Smooth muscle cell (in vitro differentiated cells): ENCODE measurements at regions not wholly inside any gene's neighbourhood (a gene's known extent, or its start where the extent isn't known, plus 50 kb on each side); places are given as distances from the start of the nearest gene placed in this dataset.

Experiments
- DNase-seq: peaks from one replicate; lab custom pipeline; 2025; ENCODE audit not compliant: unreplicated experiment; lab: John Stamatoyannopoulos, UW
- H2AFZ ChIP-seq: fragments of 200-600 bp; sonication (generic); 2 replicates; pipeline ENCODE4 v1.6.0; 2016; ENCODE audit warnings: antibody characterized with exemption, low read depth, mild to moderate bottlenecking
- H3F3A ChIP-seq: fragments of 200-600 bp; sonication (generic); 2 replicates; pipeline ENCODE4 v1.6.0; 2017; ENCODE audit warnings: antibody characterized with exemption, low read depth
- H3K27ac ChIP-seq: fragments of 200-600 bp; sonication (generic); 2 replicates; pipeline ENCODE4 v1.5.1; 2016; ENCODE audit warnings: low read depth, mild to moderate bottlenecking
- H3K27me3 ChIP-seq: fragments of 200-600 bp; sonication (generic); 2 replicates; pipeline ENCODE4 v1.6.1; 2016; ENCODE audit warnings: low read depth, mild to moderate bottlenecking
- H3K36me3 ChIP-seq: fragments of 200-600 bp; sonication (generic); 2 replicates; pipeline ENCODE4 v1.5.1; 2016; ENCODE audit warnings: low read depth
- H3K4me1 ChIP-seq: fragments of 200-600 bp; sonication (generic); 2 replicates; pipeline ENCODE4 v1.5.1; 2016; ENCODE audit warnings: low read depth
- H3K4me2 ChIP-seq: fragments of 200-600 bp; sonication (generic); 2 replicates; pipeline ENCODE4 v1.6.0; 2016; ENCODE audit warnings: mild to moderate bottlenecking
- H3K4me3 ChIP-seq: fragments of 200-600 bp; sonication (generic); 2 replicates; pipeline ENCODE4 v1.5.1; 2016; ENCODE audit warnings: mild to moderate bottlenecking
- H3K79me2 ChIP-seq: fragments of 200-600 bp; sonication (generic); 2 replicates; pipeline ENCODE4 v1.6.0; 2016; ENCODE audit warnings: low read depth, mild to moderate bottlenecking
- H3K9ac ChIP-seq: fragments of 200-600 bp; sonication (generic); 2 replicates; pipeline ENCODE4 v1.6.0; 2016; ENCODE audit warnings: low read depth
- H3K9me3 ChIP-seq: fragments of 200-600 bp; sonication (generic); replicated peaks from 2 replicates; pipeline ENCODE4 v1.5.1; 2016; ENCODE audit warnings: low read depth
- H4K20me1 ChIP-seq: fragments of 200-600 bp; sonication (generic); 2 replicates; pipeline ENCODE4 v1.6.0; 2016; ENCODE audit warnings: low read depth
- CTCF ChIP-seq: fragments of 200-600 bp; sonication (generic); IDR thresholded peaks from 2 replicates; pipeline ENCODE4 v1.5.1; 2017; ENCODE audit warnings: borderline replicate concordance, mild to moderate bottlenecking, antibody characterized with exemption; ENCODE audit not compliant: insufficient read depth, poor library complexity, severe bottlenecking
- WGBS: methylation state at CpG from one replicate; pipeline ENCODE4 v1.1.7; 2016; ENCODE audit warnings: low lambda C conversion rate; 5-methylcytosine and 5-hydroxymethylcytosine counted together

GRCh38 chr2:34387536-34387935 lies 788.4 kb upstream of the FAM98A start:
- Histone ChIP-seq H3K27me3 (no peaks in the 10 kb centered on the region), H3K79me2 (no peaks in the 10 kb centered on the region), H3K36me3 (no peaks in the 10 kb centered on the region), H2AFZ (no peak overlapping the region), H3F3A (no peaks in the 10 kb centered on the region), H3K4me1 (no peaks in the 10 kb centered on the region), H3K27ac (no peak overlapping the region), H3K4me3 (no peak overlapping the region), H4K20me1 (no peaks in the 10 kb centered on the region), H3K9ac (no peak overlapping the region), H3K9me3 (no peaks in the 10 kb centered on the region), H3K4me2 (no peak overlapping the region)
- no peak for TF ChIP-seq CTCF
- DNase-seq = no peak
- WGBS = 81% methylated on average over 3 of the region's 3 CpGs

GRCh38 chr2:34379586-34379985 lies 780.5 kb upstream of the FAM98A start:
- H3K36me3 ChIP-seq = no peaks in the 10 kb centered on the region
- no peak overlapping the region for H3K9ac ChIP-seq
- no peaks in the 10 kb centered on the region for H3K4me1 ChIP-seq
- H3K79me2 ChIP-seq = no peaks in the 10 kb centered on the region
- 93% methylated on average over 2 of the region's 2 CpGs for WGBS
- no peak for TF ChIP-seq CTCF
- no peaks in the 10 kb centered on the region for H3F3A ChIP-seq
- H4K20me1 ChIP-seq = no peaks in the 10 kb centered on the region
- no peak overlapping the region for H3K4me3 ChIP-seq
- H3K27me3 ChIP-seq = no peaks in the 10 kb centered on the region
- H3K4me2 ChIP-seq = no peak overlapping the region
- H3K9me3 ChIP-seq = no peaks in the 10 kb centered on the region
- H2AFZ ChIP-seq = no peak overlapping the region
- no peak overlapping the region for H3K27ac ChIP-seq
- DNase-seq = no peak

DNA sequence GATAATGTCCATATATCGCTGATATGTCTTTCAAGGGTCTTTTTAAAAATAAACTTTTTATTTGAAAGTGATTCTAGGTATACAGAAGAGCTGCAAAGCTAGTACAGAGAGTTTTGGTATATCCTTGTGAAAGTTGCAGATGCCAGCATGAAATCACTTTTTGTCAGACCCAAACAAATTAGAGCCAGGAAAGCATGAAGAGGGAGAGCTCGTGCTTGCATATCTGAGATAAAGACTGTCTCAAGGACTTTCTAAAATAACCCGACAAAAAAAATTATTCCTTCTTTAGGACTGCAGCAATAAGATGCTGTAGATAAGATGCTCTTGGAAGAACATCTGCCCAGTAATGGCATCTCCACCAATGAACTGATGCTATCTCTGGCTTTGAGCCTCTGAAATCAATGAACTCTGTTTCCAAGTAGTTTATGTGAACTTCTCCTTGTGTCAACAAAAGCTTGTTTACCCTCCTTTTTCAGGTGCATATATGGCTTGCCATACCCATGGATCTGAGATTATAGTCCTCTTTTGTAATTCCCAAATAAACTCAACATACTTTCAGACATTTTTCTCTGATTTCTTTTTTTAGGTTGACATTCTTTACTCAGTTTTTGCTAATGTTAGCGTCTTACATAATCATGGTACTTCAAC lies 774.6 kb upstream of the FAM98A start:
- TF ChIP-seq CTCF = no peak
- no peak for DNase-seq
- no peaks in the 10 kb centered on the region for H3K9me3 ChIP-seq
- H3K4me3 ChIP-seq = no peak overlapping the region
- 64% methylated on average over 4 of the region's 4 CpGs for WGBS
- no peaks in the 10 kb centered on the region for H3K79me2 ChIP-seq
- no peak overlapping the region for H3K4me2 ChIP-seq
- no peak overlapping the region for H3K27ac ChIP-seq
- no peaks in the 10 kb centered on the region for H4K20me1 ChIP-seq
- no peaks in the 10 kb centered on the region for H3K27me3 ChIP-seq
- H3K36me3 ChIP-seq = no peaks in the 10 kb centered on the region
- H3F3A ChIP-seq = no peaks in the 10 kb centered on the region
- no peaks in the 10 kb centered on the region for H3K4me1 ChIP-seq
- no peak overlapping the region for H3K9ac ChIP-seq
- H2AFZ ChIP-seq = no peak overlapping the region

GRCh38 chr2:34372967-34373366 lies 773.9 kb upstream of the FAM98A start:
- DNase-seq = no peak
- WGBS = 60% methylated on average over 1 of the region's 2 CpGs
- no peak overlapping the region for H3K4me3 ChIP-seq
- H3K4me1 ChIP-seq = no peaks in the 10 kb centered on the region
- no peaks in the 10 kb centered on the region for H3K36me3 ChIP-seq
- no peaks in the 10 kb centered on the region for H3K27me3 ChIP-seq
- no peaks in the 10 kb centered on the region for H3K79me2 ChIP-seq
- no peak overlapping the region for H3K27ac ChIP-seq
- no peak for TF ChIP-seq CTCF
- no peaks in the 10 kb centered on the region for H3K9me3 ChIP-seq
- no peak overlapping the region for H3K4me2 ChIP-seq
- H2AFZ ChIP-seq = no peak overlapping the region
- no peaks in the 10 kb centered on the region for H4K20me1 ChIP-seq
- no peak overlapping the region for H3K9ac ChIP-seq
- H3F3A ChIP-seq = no peaks in the 10 kb centered on the region
